Mesothelial cell of epicardium (in vitro differentiated cells): ENCODE measurements at regions not wholly inside any gene's neighbourhood (a gene's known extent, or its start where the extent isn't known, plus 50 kb on each side); places are given as distances from the start of the nearest gene placed in this dataset.
A peak's percentile ranks its signal among the peaks of the same experiment; 100 is the strongest.
"Not testable (repeated sequence)": the region's sequence is repeated elsewhere in the genome, so short reads cannot be mapped to it uniquely, and the experiment has no call there.

Experiments used
- DNase-seq, 2 experiments: peaks; one replicate each; pipeline ENCODE4 v3.0.0; 2021; ENCODE audit warnings: low spot score in 2 of 2; ENCODE audit not compliant: unreplicated experiment in 2 of 2
- H3K27ac Mint-ChIP-seq: 2 replicates; pipeline ENCODE4 v1.8.0; 2021; ENCODE audit warnings: mixed read lengths
- H3K27me3 Mint-ChIP-seq: 2 replicates; pipeline ENCODE4 v1.8.0; 2021; ENCODE audit warnings: low read depth, mixed read lengths
- H3K36me3 Mint-ChIP-seq: 2 replicates; pipeline ENCODE4 v1.8.0; 2021; ENCODE audit warnings: mixed read lengths
- H3K4me1 Mint-ChIP-seq: 2 replicates; pipeline ENCODE4 v1.8.0; 2021; ENCODE audit warnings: mixed read lengths
- H3K4me3 Mint-ChIP-seq: 2 replicates; pipeline ENCODE4 v1.8.0; 2021; ENCODE audit warnings: mild to moderate bottlenecking, moderate library complexity, mixed read lengths
- H3K9me3 Mint-ChIP-seq: 2 replicates; pipeline ENCODE4 v1.8.0; 2021; ENCODE audit warnings: mixed read lengths
- TF ChIP-seq, protein P1 (sequence below): fragments of 200-600 bp; sonication (generic); IDR thresholded peaks from one replicate; pipeline ENCODE4 v1.5.0; 2021; ENCODE audit warnings: antibody characterized with exemption; ENCODE audit not compliant: unreplicated experiment

DNA sequence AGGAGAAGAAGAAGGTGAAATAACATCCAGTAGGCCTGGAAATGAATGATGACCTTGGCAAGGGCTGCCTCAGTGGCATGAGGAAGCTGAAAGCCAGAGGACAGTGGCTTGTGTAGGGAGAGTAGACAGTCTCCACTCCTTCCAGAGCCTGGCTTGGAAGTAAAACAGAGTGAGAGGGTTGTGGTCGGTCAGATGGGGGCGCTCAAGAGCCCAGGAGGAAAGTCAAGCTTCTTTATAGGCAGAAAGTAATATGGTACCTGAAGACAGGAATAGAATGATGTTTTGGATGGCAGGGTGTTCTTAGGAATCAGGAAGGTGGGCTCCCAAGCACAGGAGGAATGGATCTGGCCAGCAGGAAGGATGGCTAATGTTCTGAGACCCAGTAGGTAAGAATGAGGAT lies 75.1 kb upstream of the TSC22D1 start:
- peaks cover 3% of the 10 kb centered on the region for H3K4me1 Mint-ChIP-seq
- H3K9me3 Mint-ChIP-seq: no peaks in the 10 kb centered on the region
- no peaks in the 10 kb centered on the region for H3K36me3 Mint-ChIP-seq
- DNase-seq: no peak
- TF ChIP-seq, protein P1, sequence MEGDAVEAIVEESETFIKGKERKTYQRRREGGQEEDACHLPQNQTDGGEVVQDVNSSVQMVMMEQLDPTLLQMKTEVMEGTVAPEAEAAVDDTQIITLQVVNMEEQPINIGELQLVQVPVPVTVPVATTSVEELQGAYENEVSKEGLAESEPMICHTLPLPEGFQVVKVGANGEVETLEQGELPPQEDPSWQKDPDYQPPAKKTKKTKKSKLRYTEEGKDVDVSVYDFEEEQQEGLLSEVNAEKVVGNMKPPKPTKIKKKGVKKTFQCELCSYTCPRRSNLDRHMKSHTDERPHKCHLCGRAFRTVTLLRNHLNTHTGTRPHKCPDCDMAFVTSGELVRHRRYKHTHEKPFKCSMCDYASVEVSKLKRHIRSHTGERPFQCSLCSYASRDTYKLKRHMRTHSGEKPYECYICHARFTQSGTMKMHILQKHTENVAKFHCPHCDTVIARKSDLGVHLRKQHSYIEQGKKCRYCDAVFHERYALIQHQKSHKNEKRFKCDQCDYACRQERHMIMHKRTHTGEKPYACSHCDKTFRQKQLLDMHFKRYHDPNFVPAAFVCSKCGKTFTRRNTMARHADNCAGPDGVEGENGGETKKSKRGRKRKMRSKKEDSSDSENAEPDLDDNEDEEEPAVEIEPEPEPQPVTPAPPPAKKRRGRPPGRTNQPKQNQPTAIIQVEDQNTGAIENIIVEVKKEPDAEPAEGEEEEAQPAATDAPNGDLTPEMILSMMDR: no peak
- H3K4me3 Mint-ChIP-seq: no peak overlapping the region
- no peak overlapping the region for H3K27ac Mint-ChIP-seq
- H3K27me3 Mint-ChIP-seq: no peaks in the 10 kb centered on the region

DNA sequence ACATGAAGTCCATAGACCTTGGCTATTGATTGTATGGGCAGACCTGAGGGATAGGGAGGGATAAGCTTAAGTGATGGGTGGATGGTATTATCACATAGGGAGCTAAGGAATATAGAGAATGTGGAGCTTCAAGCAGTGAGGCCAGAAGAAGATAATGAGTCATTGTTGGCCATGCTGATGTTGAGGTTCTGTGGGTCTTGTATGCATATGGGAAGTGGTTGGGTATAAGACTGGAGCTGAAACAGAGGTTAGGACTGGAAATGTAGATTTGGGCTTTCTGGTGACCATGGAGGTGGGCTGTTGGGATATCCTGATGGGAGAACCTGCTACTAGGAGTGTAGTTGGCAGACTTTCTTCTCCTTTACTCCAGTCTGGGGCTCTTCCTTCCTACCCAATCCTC lies 73.7 kb upstream of the TSC22D1 start:
- Mint-ChIP-seq H3K4me1 (peaks cover 3% of the 10 kb centered on the region), H3K4me3 (no peak overlapping the region), H3K9me3 (no peaks in the 10 kb centered on the region), H3K27me3 (no peaks in the 10 kb centered on the region), H3K27ac (no peak overlapping the region), H3K36me3 (no peaks in the 10 kb centered on the region)
- TF ChIP-seq, protein P1: no peak
- no peak for DNase-seq

DNA sequence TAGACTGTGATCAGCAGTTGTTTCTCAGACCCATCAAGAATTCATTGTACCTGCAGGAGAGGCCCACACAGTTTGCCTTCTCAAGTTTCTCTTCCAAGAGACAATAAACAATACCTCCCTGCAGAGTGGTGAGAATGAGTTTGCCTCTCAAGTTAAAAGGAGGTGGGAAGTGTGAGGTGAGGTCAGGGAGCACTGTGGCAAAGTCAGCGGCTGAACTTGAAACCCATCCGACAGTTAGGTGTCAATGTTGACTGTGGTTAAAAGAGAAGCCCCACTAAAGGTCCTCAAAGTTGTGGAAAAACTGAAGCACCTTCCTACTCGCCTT lies 72.9 kb upstream of the TSC22D1 start:
- Mint-ChIP-seq H3K4me3 (no peak overlapping the region), H3K4me1 (peaks cover 3% of the 10 kb centered on the region), H3K27ac (no peak overlapping the region), H3K27me3 (no peaks in the 10 kb centered on the region), H3K36me3 (no peaks in the 10 kb centered on the region), H3K9me3 (no peaks in the 10 kb centered on the region)
- TF ChIP-seq, protein P1: no peak
- no peak for DNase-seq

DNA sequence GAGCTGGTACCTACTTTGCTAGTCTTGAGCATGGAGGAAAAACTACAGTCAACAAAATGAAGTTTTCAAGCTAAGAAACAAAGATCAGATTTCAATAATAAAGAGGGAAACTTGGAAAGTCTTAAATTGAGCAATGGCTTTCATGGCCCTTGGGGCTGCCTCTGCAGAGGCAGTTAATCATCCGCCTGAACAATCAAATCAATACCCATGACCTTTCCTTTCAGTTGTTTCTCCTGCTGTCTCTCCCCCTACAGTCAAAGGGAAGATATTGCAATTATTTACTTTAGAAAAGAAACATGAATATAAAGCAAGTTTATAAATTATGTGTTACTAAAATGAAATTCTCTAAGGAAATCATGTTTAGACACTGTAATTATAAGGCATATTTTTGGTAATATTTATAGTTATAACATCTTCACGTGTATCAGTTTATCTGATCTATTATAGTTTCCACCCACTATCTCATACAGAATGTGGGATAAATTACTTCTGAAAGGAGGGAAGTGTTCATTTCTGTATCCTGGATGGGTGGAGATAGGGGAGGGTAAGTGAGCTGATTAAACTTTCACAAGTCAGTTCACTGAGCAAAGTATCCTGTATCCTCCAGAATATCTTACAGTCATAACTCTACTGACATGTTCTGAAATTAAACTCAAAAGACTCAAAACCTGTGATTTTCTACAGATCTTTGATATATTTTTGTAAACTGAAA lies 72.4 kb upstream of the TSC22D1 start:
- H3K4me3 Mint-ChIP-seq: no peak overlapping the region
- no peaks in the 10 kb centered on the region for H3K36me3 Mint-ChIP-seq
- peaks cover 3% of the 10 kb centered on the region for H3K4me1 Mint-ChIP-seq
- no peaks in the 10 kb centered on the region for H3K9me3 Mint-ChIP-seq
- TF ChIP-seq, protein P1: peak; percentile 46
- no peaks in the 10 kb centered on the region for H3K27me3 Mint-ChIP-seq
- no peak for DNase-seq
- H3K27ac Mint-ChIP-seq: no peak overlapping the region

DNA sequence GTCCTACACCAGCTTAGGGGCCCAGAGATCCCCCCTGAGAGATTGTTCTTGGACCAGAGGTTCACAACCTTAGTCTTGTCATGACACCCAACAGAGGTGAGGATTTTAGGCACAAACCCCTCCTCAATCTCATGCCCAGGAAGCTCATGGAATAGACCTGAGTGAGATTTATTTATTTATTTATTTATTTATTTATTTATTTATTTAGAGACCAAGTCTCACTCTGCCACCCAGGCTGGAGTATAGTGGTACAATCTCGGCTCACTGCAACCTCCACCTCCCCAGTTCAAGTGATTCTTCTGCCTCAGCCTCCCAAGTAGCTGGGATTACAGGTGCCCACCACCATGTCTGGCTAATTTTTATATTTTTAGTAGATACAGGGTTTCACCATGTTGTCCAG lies 71.4 kb upstream of the TSC22D1 start:
- not testable (repeated sequence) for H3K4me1 Mint-ChIP-seq, H3K27ac Mint-ChIP-seq, H3K36me3 Mint-ChIP-seq, H3K27me3 Mint-ChIP-seq, H3K9me3 Mint-ChIP-seq, DNase-seq, H3K4me3 Mint-ChIP-seq

DNA sequence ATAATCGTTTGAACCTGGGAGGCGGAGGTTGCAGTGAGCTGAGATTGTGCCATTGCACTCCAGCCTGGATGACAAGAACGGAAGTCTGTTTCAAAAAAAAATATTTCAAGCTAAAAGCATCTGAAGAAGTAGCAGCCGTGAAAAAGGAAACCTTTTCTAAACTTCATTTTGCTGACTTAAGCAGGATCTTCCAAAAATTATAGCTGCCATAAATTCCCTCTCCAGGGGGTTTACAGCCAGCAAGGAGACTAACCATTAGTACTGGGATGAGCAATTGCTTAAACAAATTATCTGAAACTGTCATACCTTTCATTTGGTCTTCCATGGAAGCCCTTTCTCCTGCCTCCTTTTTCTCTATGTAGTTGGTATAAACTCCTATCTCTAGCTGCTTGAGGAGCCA lies 69.9 kb upstream of the TSC22D1 start:
- no peaks in the 10 kb centered on the region for H3K9me3 Mint-ChIP-seq
- no peak overlapping the region for H3K27ac Mint-ChIP-seq
- DNase-seq: no peak
- H3K4me1 Mint-ChIP-seq: no peaks in the 10 kb centered on the region
- no peaks in the 10 kb centered on the region for H3K27me3 Mint-ChIP-seq
- no peaks in the 10 kb centered on the region for H3K36me3 Mint-ChIP-seq
- TF ChIP-seq, protein P1: no peak
- H3K4me3 Mint-ChIP-seq: no peak overlapping the region
